GM18951 (cell line): ENCODE measurements at regions not wholly inside any gene's neighbourhood (a gene's known extent, or its start where the extent isn't known, plus 50 kb on each side); places are given as distances from the start of the nearest gene placed in this dataset.

ENCODE experiments used
- POLR2A ChIP-seq: IDR thresholded peaks from 4 replicates; pipeline ENCODE4 v1.6.1; 2011; ENCODE audit warnings: mild to moderate bottlenecking; ENCODE audit not compliant: insufficient read length, insufficient read depth; ENCODE audit errors: extremely low read depth
- in situ Hi-C: fragments of 300-500 bp; cut with MboI; formaldehyde crosslinking; loops from one replicate; pipeline ENCODE4 v1.12.0; 2022; ENCODE audit warnings: low sequenced_read_pairs, mixed read lengths, inconsistent platforms; ENCODE audit not compliant: unreplicated experiment

DNA sequence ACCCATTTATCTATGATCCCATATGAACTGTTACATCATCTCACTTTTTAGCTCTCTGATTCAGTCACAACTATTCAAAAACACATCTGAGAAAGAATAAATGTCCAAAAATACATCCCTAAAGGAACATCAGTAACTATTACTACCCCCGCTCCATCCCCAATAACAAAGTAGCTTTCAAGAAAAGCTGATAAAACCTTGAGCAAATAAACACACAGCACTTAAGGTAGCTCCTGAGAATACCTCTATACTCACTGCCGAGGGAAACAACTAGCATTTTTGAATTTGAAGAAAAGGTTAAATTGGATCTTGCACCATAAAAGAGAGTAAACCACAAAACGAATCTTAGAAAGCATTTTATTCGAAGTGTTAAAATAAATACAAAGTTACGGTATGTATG is 63.4 kb downstream of the PMAIP1 start:
- in situ Hi-C loops, result no loop called here

DNA sequence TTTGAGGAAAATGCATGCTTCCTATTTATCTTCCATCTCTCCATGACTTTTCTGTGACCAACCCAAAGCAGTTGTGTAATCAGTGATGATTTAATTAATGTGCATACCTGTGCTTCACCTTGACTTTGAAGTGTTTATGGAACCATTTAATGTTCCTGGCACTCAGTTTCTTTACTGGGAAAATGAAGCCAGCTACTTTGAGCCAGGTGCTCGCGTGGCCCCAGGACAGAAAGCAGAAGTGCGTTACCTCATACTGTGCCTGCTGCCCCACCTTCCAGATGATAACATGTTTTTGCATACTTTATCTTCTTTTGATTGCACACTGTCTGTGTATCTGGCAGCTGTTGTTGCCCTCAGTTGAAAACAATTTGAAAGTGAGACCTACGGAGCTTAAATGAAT is 61.3 kb downstream of the PMAIP1 start:
- no peak for TF ChIP-seq POLR2A
- in situ Hi-C loops, result no loop called here

More for the DNA sequence above, 63.4 kb downstream of the PMAIP1 start:
- TF ChIP-seq POLR2A, result no peak

DNA sequence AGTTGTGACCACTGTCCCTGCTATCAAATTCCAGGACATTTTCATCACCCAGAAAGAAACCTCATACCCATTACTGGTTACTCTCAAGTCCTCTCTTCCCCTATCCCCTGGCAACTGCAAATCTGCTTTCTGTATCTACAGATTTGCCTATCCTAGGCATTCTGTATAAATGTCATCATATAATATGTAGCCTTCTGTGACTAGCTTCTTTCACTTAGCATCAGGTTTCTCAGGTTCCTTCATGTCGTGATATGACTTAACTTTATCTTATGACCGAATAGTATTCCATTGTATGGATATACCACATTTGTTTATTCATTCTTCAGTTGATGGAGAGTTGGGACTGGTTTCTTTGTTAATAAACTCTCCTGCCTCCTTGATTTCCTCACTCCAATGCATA is 60.5 kb downstream of the PMAIP1 start:
- no peak for TF ChIP-seq POLR2A
- in situ Hi-C loops, result no loop called here

- no peak for TF ChIP-seq POLR2A
- in situ Hi-C loops, result no loop called here
Observed at GRCh38 chr18:59959606-59960005, 59.8 kb downstream of the PMAIP1 start.

GRCh38 chr18:59959073-59959472 is 59.3 kb downstream of the PMAIP1 start:
- TF ChIP-seq POLR2A, result no peak
- in situ Hi-C loops, result no loop called here

- TF ChIP-seq POLR2A, result no peak
- in situ Hi-C loops, result no loop called here
Observed at GRCh38 chr18:59957957-59958356, 58.2 kb downstream of the PMAIP1 start.

DNA sequence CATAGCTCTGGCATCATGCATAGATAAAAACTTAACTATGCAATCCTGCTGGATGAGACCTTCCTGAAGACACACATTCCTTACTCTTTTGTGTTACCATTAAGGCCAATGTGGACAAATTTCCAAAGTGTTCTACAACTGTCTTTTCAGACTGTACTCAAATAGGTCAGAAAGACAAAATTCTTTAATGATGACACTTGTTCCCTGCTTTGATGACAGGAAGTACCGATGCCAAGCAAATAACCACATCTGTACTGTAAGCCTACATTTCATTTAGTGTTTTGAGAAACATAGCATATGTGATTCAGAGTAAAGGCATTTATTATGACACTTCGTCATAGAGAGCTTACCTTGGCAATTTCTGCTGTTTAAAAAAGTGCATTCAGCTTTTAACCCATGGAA is 55.0 kb downstream of the PMAIP1 start:
- TF ChIP-seq POLR2A, result no peak
- in situ Hi-C loops, result no loop called here

- TF ChIP-seq POLR2A, result no peak
- in situ Hi-C loops, result no loop called here
Observed at GRCh38 chr18:59954241-59954640, 54.4 kb downstream of the PMAIP1 start.
